ENCODE measurements at regions not wholly inside any gene's neighbourhood (a gene's known extent, or its start where the extent isn't known, plus 50 kb on each side); places are given as distances from the start of the nearest gene placed in this dataset.
A peak's percentile ranks its signal among the peaks of the same experiment; 100 is the strongest.
"Not testable (repeated sequence)": the region's sequence is repeated elsewhere in the genome, so short reads cannot be mapped to it uniquely, and the experiment has no call there.

GRCh38 chr5:162882629-162883028 is 554.8 kb upstream of the CCNG1 start:
- Mint-ChIP-seq H3K36me3 (no peaks in the 10 kb centered on the region), H3K4me3 (no peak overlapping the region), H3K27me3 (no peaks in the 10 kb centered on the region), H3K27ac (no peak overlapping the region), H3K9me3 (peaks cover 0 to 2% of the 10 kb centered on the region in 2 donors), H3K4me1 (no peaks in the 10 kb centered on the region)
- ATAC-seq (replicated peaks): no peak
- no peak for DNase-seq

- H3K4me3 Mint-ChIP-seq: no peak overlapping the region
- H3K9me3 Mint-ChIP-seq: no peaks in the 10 kb centered on the region
- ATAC-seq (replicated peaks) (no peak), DNase-seq (no peak)
- H3K27ac Mint-ChIP-seq: no peak overlapping the region
- no peaks in the 10 kb centered on the region for H3K36me3 Mint-ChIP-seq
- no peaks in the 10 kb centered on the region for H3K4me1 Mint-ChIP-seq
- no peaks in the 10 kb centered on the region for H3K27me3 Mint-ChIP-seq
Observed at GRCh38 chr5:162886717-162887116, 550.7 kb upstream of the CCNG1 start.

DNA sequence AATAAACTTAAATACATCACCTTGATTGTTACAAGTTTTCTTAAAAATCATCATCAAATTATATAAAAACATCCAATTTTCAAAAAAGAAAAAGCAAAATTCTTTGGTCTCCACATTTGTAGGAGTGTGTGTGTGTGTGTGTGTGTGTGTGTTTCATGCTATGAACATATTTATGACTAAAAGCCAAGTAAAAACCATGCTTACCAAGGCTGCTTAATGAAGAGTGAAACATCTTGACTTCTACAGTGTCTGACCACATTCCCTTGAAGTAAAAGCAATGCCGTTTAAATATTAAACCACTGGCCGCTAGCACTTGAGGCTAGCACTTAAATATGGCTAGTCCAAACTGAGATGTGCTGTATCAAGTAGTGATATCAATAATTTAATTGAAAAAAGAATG is 549.1 kb upstream of the CCNG1 start:
- Mint-ChIP-seq H3K9me3 (no peaks in the 10 kb centered on the region), H3K27me3 (no peaks in the 10 kb centered on the region), H3K36me3 (no peaks in the 10 kb centered on the region), H3K4me1 (no peaks in the 10 kb centered on the region), H3K27ac (no peak overlapping the region), H3K4me3 (no peak overlapping the region)
- DNase-seq (no peak), ATAC-seq (replicated peaks) (no peak)

GRCh38 chr5:162911873-162912272 is 525.5 kb upstream of the CCNG1 start:
- no peak overlapping the region for H3K27ac Mint-ChIP-seq
- no peak overlapping the region for H3K4me3 Mint-ChIP-seq
- no peaks in the 10 kb centered on the region for H3K4me1 Mint-ChIP-seq
- no peak for ATAC-seq (replicated peaks)
- no peaks in the 10 kb centered on the region for H3K36me3 Mint-ChIP-seq
- H3K27me3 Mint-ChIP-seq: no peaks in the 10 kb centered on the region
- no peak for DNase-seq
- peaks cover 0 to 2% of the 10 kb centered on the region in 2 donors for H3K9me3 Mint-ChIP-seq

DNA sequence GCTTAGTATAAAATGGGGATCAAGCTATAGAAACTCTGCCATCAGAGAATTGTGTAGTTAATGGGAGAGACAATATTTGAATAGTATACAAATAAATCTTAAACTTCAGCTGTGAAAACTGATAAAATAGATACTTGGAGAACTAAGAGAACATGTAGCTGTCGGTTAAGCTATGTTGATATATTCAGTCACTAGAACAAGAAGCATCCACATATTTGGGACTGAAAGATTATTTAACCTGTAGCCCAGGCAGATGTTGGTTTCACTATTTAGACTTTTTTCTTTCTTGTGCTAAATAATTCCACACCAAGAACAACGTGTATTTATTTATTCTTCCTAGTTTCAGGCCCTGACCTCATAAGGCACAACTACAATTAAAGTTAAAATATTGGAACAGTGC is 521.0 kb upstream of the CCNG1 start:
- ATAC-seq (replicated peaks) (no peak), DNase-seq (no peak)
- Mint-ChIP-seq H3K4me1 (no peaks in the 10 kb centered on the region), H3K27ac (no peak overlapping the region), H3K9me3 (peaks cover 4 to 12% of the 10 kb centered on the region in 2 donors), H3K36me3 (peaks cover 0 to 2% of the 10 kb centered on the region in 2 donors), H3K4me3 (no peak overlapping the region), H3K27me3 (no peaks in the 10 kb centered on the region)

GRCh38 chr5:162929104-162929503 is 508.3 kb upstream of the CCNG1 start:
- H3K4me3 Mint-ChIP-seq: no peak overlapping the region
- ATAC-seq (replicated peaks) (peak in 1 of 2 donors; percentile 29), DNase-seq (no peak)
- no peaks in the 10 kb centered on the region for H3K36me3 Mint-ChIP-seq
- no peak overlapping the region for H3K27ac Mint-ChIP-seq
- H3K27me3 Mint-ChIP-seq: no peaks in the 10 kb centered on the region
- H3K4me1 Mint-ChIP-seq: no peaks in the 10 kb centered on the region
- H3K9me3 Mint-ChIP-seq: peaks cover 0 to 6% of the 10 kb centered on the region in 2 donors

- no peak overlapping the region for H3K4me3 Mint-ChIP-seq
- ATAC-seq (replicated peaks): no peak
- H3K27ac Mint-ChIP-seq: no peak overlapping the region
- H3K9me3 Mint-ChIP-seq: peaks cover 14 to 16% of the 10 kb centered on the region in 2 donors
- DNase-seq: no peak
- no peaks in the 10 kb centered on the region for H3K36me3 Mint-ChIP-seq
- no peaks in the 10 kb centered on the region for H3K27me3 Mint-ChIP-seq
- no peaks in the 10 kb centered on the region for H3K4me1 Mint-ChIP-seq
Observed at GRCh38 chr5:162931501-162931900, 505.9 kb upstream of the CCNG1 start.

- ATAC-seq (replicated peaks) (no peak), DNase-seq (no peak)
- Mint-ChIP-seq H3K27me3 (no peaks in the 10 kb centered on the region), H3K9me3 (peaks cover 5 to 12% of the 10 kb centered on the region in 2 donors), H3K36me3 (no peaks in the 10 kb centered on the region), H3K4me3 (no peak overlapping the region), H3K27ac (no peak overlapping the region), H3K4me1 (no peaks in the 10 kb centered on the region)
Observed at GRCh38 chr5:162939991-162940390, 497.4 kb upstream of the CCNG1 start.

- H3K27ac Mint-ChIP-seq: no peak overlapping the region
- no peak for DNase-seq
- H3K36me3 Mint-ChIP-seq: no peaks in the 10 kb centered on the region
- H3K4me3 Mint-ChIP-seq: no peak overlapping the region
- H3K9me3 Mint-ChIP-seq: peaks cover 8 to 9% of the 10 kb centered on the region in 2 donors
- no peaks in the 10 kb centered on the region for H3K27me3 Mint-ChIP-seq
- H3K4me1 Mint-ChIP-seq: no peaks in the 10 kb centered on the region
- ATAC-seq (replicated peaks): no peak
Observed at GRCh38 chr5:162948677-162949076, 488.7 kb upstream of the CCNG1 start.

DNA sequence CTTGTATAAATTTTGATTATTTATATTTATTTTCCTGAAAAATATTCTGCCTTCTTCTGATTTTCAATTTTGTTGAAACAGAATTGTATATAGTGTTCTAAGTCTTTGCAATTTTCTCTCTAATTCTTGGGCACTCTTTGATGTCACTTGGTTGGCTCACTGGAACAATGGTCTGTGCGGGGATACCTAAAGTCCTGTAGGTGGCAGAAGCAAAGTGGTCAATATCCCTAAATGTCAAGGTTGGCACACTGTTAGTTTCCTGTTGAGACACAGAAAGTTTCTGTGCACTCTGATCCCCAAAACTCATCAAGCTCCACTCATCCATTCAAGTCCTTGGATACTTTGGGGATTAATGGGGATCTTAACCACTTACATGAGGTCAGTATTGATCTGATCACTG is 480.8 kb upstream of the CCNG1 start:
- Mint-ChIP-seq H3K9me3 (peaks cover 7 to 8% of the 10 kb centered on the region in 2 donors), H3K36me3 (no peaks in the 10 kb centered on the region), H3K4me3 (no peak overlapping the region), H3K27ac (no peak overlapping the region), H3K4me1 (no peaks in the 10 kb centered on the region), H3K27me3 (no peaks in the 10 kb centered on the region)
- DNase-seq: no peak
- ATAC-seq (replicated peaks): no peak

GRCh38 chr5:162964144-162964543 is 473.3 kb upstream of the CCNG1 start:
- not testable (repeated sequence) for H3K36me3 Mint-ChIP-seq; DNase-seq; H3K4me1 Mint-ChIP-seq; H3K27me3 Mint-ChIP-seq; H3K4me3 Mint-ChIP-seq; ATAC-seq (replicated peaks); H3K27ac Mint-ChIP-seq
- H3K9me3 Mint-ChIP-seq: peaks cover 10% of the 10 kb centered on the region in 2 donors

- Mint-ChIP-seq H3K36me3 (no peaks in the 10 kb centered on the region), H3K4me3 (no peak overlapping the region), H3K4me1 (no peaks in the 10 kb centered on the region), H3K27me3 (no peaks in the 10 kb centered on the region), H3K27ac (no peak overlapping the region), H3K9me3 (no peaks in the 10 kb centered on the region)
- DNase-seq (no peak), ATAC-seq (replicated peaks) (no peak)
Observed at GRCh38 chr5:162990063-162990462, 447.3 kb upstream of the CCNG1 start.

- H3K9me3 Mint-ChIP-seq: no peaks in the 10 kb centered on the region
- H3K27ac Mint-ChIP-seq: no peak overlapping the region
- H3K4me3 Mint-ChIP-seq: no peak overlapping the region
- no peaks in the 10 kb centered on the region for H3K27me3 Mint-ChIP-seq
- no peaks in the 10 kb centered on the region for H3K4me1 Mint-ChIP-seq
- no peak for DNase-seq
- H3K36me3 Mint-ChIP-seq: no peaks in the 10 kb centered on the region
- no peak for ATAC-seq (replicated peaks)
Observed at GRCh38 chr5:162990856-162991497, 446.4 kb upstream of the CCNG1 start.

DNA sequence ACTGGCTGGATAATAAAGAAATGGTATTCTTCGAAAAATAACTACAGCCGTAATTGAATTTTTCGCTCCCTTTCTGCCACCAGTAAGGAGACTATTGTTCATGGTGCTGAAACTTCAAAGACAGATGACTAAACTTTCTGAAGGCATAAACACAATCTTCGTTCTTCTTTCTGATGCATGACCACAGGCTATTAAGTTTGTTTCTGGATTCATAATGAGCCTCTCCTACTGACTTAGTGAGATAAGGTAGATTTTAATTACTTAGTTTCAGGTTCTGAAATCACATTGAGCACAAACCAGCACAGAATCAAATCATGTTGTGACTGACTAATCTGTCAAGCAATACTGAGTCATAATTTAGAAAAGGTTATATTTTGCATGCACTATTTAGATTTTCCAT is 441.8 kb upstream of the CCNG1 start:
- ATAC-seq (replicated peaks) (no peak), DNase-seq (no peak)
- H3K27ac Mint-ChIP-seq: no peak overlapping the region

DNA sequence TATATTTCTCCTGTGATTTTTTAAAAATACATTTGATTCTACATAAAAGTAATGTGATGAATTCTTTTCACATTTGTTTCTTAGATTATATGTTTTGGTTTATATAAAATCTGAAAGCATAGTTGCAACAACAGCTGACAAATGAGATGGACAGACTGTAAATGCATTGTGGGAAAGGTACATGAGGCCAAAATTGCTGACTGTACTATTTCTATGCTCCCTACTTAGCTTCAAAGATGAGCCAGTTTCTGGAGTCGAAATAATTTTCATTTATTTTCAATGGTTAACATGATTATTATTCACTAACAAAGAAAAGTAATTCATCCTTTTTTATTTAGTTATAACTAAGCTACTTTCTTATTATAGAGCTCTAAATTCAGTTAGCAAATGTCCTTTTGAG is 441.3 kb upstream of the CCNG1 start:
- no peak overlapping the region for H3K4me3 Mint-ChIP-seq
- H3K4me1 Mint-ChIP-seq: no peaks in the 10 kb centered on the region
- no peak for DNase-seq
- H3K36me3 Mint-ChIP-seq: no peaks in the 10 kb centered on the region
- no peaks in the 10 kb centered on the region for H3K27me3 Mint-ChIP-seq
- ATAC-seq (replicated peaks): no peak
- H3K9me3 Mint-ChIP-seq: no peaks in the 10 kb centered on the region
- no peak overlapping the region for H3K27ac Mint-ChIP-seq

More for the DNA sequence above, 441.8 kb upstream of the CCNG1 start:
- Mint-ChIP-seq H3K36me3 (no peaks in the 10 kb centered on the region), H3K4me3 (no peak overlapping the region), H3K9me3 (no peaks in the 10 kb centered on the region), H3K27me3 (no peaks in the 10 kb centered on the region), H3K4me1 (no peaks in the 10 kb centered on the region)

GRCh38 chr5:163005949-163006348 is 431.4 kb upstream of the CCNG1 start:
- Mint-ChIP-seq H3K9me3 (peaks cover 2 to 3% of the 10 kb centered on the region in 2 donors), H3K4me3 (no peak overlapping the region), H3K4me1 (no peaks in the 10 kb centered on the region), H3K27ac (no peak overlapping the region), H3K27me3 (no peaks in the 10 kb centered on the region), H3K36me3 (no peaks in the 10 kb centered on the region)
- DNase-seq (no peak), ATAC-seq (replicated peaks) (no peak)

All from stimulated activated naive B cell treated with anti-CD40 and anti-IgM and Interleukin-4, amounts not matched to agents 10 μg/mL and 1 μg/mL and 100 μg/mL, for 72 hours (primary cell).